Testis (tissue), 2 donors: ENCODE measurements at regions not wholly inside any gene's neighbourhood (a gene's known extent, or its start where the extent isn't known, plus 50 kb on each side); places are given as distances from the start of the nearest gene placed in this dataset.

ENCODE experiments used
- POLR2A ChIP-seq: fragments of 450-650 bp; IDR thresholded peaks from one replicate; pipeline ENCODE4 v1.6.1; 2017; ENCODE audit warnings: antibody characterized with exemption, mild to moderate bottlenecking, moderate library complexity
- TF ChIP-seq, protein P1 (sequence below), 3 experiments: fragments of 450-650 bp in 2 of 3; fragments of 200-600 bp in 1 of 3; sonication (generic) in 1 of 3; IDR thresholded peaks; one replicate each; pipeline ENCODE4 v1.5.1; 2016 to 2019; ENCODE audit warnings: antibody characterized with exemption in 3 of 3, mild to moderate bottlenecking in 2 of 3, moderate library complexity in 1 of 3

DNA sequence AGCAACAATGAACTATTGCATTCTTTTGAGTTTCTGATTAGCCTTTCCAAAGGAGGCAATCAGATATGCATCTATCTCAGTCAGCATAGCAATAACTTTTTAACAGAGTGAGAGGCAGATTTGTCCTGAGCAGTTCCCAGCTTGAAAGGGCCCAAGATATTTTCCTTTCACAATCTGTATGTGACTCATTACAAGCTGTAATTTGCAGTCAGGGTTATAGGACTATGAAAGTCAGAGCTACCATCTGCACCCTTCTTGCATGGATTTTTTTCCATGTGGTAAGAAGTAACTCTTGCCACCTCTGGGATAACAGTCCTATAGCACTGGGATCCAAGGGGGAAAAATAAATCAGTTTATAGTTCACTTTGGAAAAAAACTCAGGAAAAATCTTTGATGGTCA, 318.2 kb upstream of the RGS17 start:
- TF ChIP-seq, protein P1, sequence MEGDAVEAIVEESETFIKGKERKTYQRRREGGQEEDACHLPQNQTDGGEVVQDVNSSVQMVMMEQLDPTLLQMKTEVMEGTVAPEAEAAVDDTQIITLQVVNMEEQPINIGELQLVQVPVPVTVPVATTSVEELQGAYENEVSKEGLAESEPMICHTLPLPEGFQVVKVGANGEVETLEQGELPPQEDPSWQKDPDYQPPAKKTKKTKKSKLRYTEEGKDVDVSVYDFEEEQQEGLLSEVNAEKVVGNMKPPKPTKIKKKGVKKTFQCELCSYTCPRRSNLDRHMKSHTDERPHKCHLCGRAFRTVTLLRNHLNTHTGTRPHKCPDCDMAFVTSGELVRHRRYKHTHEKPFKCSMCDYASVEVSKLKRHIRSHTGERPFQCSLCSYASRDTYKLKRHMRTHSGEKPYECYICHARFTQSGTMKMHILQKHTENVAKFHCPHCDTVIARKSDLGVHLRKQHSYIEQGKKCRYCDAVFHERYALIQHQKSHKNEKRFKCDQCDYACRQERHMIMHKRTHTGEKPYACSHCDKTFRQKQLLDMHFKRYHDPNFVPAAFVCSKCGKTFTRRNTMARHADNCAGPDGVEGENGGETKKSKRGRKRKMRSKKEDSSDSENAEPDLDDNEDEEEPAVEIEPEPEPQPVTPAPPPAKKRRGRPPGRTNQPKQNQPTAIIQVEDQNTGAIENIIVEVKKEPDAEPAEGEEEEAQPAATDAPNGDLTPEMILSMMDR (IDR thresholded peaks at IDR 0.05) = no peak
- no peak for TF ChIP-seq POLR2A
